PC-3 (cell line): ENCODE measurements at regions not wholly inside any gene's neighbourhood (a gene's known extent, or its start where the extent isn't known, plus 50 kb on each side); places are given as distances from the start of the nearest gene placed in this dataset.

ENCODE experiments used
- EZH2 ChIP-seq: fragments of 300-600 bp; sonication (generic); IDR thresholded peaks from one replicate; pipeline ENCODE4 v1.6.1; 2017; ENCODE audit warnings: antibody characterized with exemption, mild to moderate bottlenecking, low read length; ENCODE audit not compliant: unreplicated experiment
- EZH2phosphoT487 ChIP-seq: fragments of 300-600 bp; sonication (generic); IDR thresholded peaks from 2 replicates; pipeline ENCODE4 v1.6.1; 2018; ENCODE audit warnings: mild to moderate bottlenecking, antibody characterized with exemption, low read length, borderline replicate concordance
- TF ChIP-seq, protein P1 (sequence below): fragments of 300-600 bp; sonication (generic); conservative IDR thresholded peaks from 2 replicates; pipeline ENCODE4 v1.5.1; 2017; ENCODE audit warnings: antibody characterized with exemption, low read depth, mild to moderate bottlenecking, low read length

DNA sequence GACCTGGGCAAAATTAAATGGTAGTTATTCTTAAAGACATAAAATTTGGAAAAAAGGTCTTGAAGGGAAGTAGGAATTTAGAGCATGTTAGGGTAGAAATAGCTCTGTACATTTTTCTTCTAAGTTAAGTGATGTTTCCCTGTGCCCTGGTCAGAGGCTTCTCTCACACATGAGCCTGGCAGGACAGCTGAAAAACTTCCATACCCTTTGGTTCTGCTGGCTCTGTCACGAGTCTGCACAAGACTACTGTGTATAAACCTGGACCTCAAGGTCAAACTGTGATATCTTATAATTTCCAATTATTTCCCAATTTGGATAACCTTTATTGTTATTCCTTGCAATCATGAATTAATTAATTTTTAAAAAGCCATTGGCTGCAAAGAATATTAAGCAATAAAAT lies 664.7 kb downstream of the BCL11A start:
- TF ChIP-seq, protein P1, sequence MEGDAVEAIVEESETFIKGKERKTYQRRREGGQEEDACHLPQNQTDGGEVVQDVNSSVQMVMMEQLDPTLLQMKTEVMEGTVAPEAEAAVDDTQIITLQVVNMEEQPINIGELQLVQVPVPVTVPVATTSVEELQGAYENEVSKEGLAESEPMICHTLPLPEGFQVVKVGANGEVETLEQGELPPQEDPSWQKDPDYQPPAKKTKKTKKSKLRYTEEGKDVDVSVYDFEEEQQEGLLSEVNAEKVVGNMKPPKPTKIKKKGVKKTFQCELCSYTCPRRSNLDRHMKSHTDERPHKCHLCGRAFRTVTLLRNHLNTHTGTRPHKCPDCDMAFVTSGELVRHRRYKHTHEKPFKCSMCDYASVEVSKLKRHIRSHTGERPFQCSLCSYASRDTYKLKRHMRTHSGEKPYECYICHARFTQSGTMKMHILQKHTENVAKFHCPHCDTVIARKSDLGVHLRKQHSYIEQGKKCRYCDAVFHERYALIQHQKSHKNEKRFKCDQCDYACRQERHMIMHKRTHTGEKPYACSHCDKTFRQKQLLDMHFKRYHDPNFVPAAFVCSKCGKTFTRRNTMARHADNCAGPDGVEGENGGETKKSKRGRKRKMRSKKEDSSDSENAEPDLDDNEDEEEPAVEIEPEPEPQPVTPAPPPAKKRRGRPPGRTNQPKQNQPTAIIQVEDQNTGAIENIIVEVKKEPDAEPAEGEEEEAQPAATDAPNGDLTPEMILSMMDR, result no peak
- no peak for TF ChIP-seq EZH2
- TF ChIP-seq EZH2phosphoT487, result no peak
